ENCODE measurements at regions not wholly inside any gene's neighbourhood (a gene's known extent, or its start where the extent isn't known, plus 50 kb on each side); places are given as distances from the start of the nearest gene placed in this dataset.

DNA sequence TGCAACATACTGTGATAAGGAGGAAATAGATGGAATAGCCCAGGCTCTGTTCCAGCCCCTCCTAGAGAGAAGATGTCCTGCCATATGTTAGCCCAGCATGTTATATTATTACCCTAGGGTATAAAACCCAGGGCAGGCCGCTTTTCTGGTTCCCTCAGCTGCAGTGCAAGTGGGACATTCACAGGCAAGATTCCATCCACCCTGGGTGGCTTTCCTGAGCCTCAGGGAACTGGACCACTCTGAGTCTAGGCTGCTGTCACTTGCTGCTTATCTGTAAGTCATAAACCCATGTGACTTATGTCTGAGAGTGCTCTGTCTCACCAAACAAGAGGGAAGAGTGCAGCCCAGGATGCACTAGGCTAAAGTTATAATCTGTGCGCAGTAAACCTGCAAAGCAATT is 413.2 kb downstream of the MZT1 start:
- no peaks in the 10 kb centered on the region for H3K9me3 Mint-ChIP-seq
- TF ChIP-seq, protein P1, sequence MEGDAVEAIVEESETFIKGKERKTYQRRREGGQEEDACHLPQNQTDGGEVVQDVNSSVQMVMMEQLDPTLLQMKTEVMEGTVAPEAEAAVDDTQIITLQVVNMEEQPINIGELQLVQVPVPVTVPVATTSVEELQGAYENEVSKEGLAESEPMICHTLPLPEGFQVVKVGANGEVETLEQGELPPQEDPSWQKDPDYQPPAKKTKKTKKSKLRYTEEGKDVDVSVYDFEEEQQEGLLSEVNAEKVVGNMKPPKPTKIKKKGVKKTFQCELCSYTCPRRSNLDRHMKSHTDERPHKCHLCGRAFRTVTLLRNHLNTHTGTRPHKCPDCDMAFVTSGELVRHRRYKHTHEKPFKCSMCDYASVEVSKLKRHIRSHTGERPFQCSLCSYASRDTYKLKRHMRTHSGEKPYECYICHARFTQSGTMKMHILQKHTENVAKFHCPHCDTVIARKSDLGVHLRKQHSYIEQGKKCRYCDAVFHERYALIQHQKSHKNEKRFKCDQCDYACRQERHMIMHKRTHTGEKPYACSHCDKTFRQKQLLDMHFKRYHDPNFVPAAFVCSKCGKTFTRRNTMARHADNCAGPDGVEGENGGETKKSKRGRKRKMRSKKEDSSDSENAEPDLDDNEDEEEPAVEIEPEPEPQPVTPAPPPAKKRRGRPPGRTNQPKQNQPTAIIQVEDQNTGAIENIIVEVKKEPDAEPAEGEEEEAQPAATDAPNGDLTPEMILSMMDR (conservative IDR thresholded peaks at IDR 0.05) = no peak
- no peak for DNase-seq (ENCODE audit: low read depth, low spot score)
- no peaks in the 10 kb centered on the region for H3K27me3 Mint-ChIP-seq (ENCODE audit: low read depth)
- H3K4me3 Mint-ChIP-seq = no peak overlapping the region
- H3K36me3 Mint-ChIP-seq (ENCODE audit: low read depth) = no peaks in the 10 kb centered on the region
- H3K4me1 Mint-ChIP-seq = no peaks in the 10 kb centered on the region
- H3K27ac Mint-ChIP-seq (ENCODE audit: unreplicated experiment) = no peak overlapping the region

DNA sequence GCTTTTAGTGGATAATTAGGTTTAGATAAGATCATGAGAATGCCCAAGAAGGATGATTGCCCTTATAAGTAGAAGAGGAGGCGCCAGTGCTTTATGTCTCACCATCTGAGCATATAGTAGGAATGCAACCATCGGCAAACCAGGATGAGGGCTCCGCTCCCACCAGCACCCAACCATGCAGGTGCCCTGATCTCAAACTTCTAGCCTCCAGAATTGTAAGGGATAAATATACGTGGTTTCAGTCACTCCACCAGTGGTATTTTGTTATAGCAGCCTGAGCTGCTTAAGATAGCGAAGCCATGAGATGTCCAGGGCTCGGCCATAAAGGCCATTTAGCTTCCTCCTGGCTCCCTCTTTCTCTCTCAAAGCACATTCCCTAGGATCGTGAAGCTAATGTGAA is 413.9 kb downstream of the MZT1 start:
- Mint-ChIP-seq H3K27ac (ENCODE audit: unreplicated experiment) (no peak overlapping the region), H3K4me1 (no peaks in the 10 kb centered on the region)

DNA sequence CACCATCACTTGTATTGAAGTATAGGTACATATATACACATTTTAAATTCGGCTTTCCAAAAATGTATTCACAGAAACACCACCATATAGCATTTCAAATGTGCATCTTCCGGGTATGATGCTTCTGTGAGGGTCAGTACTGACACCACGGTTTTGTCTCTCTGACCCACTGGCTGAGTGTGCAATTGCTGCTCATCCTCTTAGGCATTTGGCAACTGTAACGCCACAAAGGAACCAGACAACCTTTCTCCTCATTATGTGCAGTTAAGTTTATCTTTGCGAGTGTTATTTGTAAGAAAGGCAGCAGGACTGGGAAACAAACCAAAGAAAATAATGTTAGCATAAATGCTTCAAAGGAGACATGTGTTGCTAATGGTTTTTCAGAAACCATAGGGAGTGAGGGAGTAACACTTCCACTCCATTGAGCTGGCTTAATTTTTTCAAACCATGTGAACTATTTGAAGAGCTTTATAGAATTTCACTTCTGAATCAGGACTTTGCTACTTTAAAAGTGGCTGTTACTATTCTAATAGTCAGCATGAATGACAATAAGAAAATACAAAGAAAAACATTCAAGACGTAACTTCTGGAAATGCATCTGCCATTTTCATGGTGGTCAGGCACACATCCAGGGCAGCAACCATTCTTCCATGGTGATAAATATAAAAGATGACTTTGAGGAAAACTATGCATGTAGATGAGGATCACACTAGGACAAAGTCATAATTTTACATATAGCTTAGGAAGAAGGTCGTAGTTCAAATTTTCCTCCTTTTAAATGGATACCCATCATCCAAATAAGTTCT is 423.3 kb downstream of the MZT1 start:
- Mint-ChIP-seq H3K4me3 (no peak overlapping the region), H3K27me3 (ENCODE audit: low read depth) (no peaks in the 10 kb centered on the region), H3K27ac (ENCODE audit: unreplicated experiment) (no peak overlapping the region), H3K9me3 (no peaks in the 10 kb centered on the region), H3K4me1 (no peaks in the 10 kb centered on the region), H3K36me3 (ENCODE audit: low read depth) (no peaks in the 10 kb centered on the region)
- DNase-seq (ENCODE audit: low read depth, low spot score) = no peak
- TF ChIP-seq, protein P1 (conservative IDR thresholded peaks at IDR 0.05) = no peak

More for the DNA sequence above, 413.9 kb downstream of the MZT1 start:
- TF ChIP-seq, protein P1 (conservative IDR thresholded peaks at IDR 0.05) = no peak
- H3K9me3 Mint-ChIP-seq = no peaks in the 10 kb centered on the region
- DNase-seq (ENCODE audit: low read depth, low spot score) = no peak
- no peaks in the 10 kb centered on the region for H3K36me3 Mint-ChIP-seq (ENCODE audit: low read depth)
- H3K27me3 Mint-ChIP-seq (ENCODE audit: low read depth) = no peaks in the 10 kb centered on the region
- H3K4me3 Mint-ChIP-seq = no peak overlapping the region

DNA sequence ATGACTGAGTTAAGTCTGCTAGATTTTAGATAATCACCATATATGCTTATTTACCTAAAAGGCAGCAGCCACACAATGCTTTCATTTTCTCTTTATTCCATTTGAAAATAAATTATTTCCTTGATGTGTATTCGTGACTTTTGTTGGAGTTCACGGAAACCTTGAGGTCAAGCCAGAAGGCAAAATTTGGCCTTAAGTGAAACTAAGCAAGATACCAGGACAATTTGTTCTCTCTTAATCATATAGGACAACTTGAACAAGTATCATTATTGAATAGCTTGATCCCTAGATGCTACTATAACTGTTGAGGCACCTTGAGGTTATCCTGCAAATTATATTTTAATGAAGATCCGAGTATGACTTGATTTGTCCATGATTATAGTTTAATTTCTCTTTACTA is 429.2 kb upstream of the DACH1 start:
- H3K36me3 Mint-ChIP-seq (ENCODE audit: low read depth) = no peaks in the 10 kb centered on the region
- H3K4me1 Mint-ChIP-seq = peaks cover 5% of the 10 kb centered on the region
- H3K4me3 Mint-ChIP-seq = no peak overlapping the region
- DNase-seq (ENCODE audit: low read depth, low spot score) = no peak
- no peaks in the 10 kb centered on the region for H3K27me3 Mint-ChIP-seq (ENCODE audit: low read depth)
- H3K27ac Mint-ChIP-seq (ENCODE audit: unreplicated experiment) = no peak overlapping the region
- no peaks in the 10 kb centered on the region for H3K9me3 Mint-ChIP-seq
- TF ChIP-seq, protein P1 (conservative IDR thresholded peaks at IDR 0.05) = no peak

DNA sequence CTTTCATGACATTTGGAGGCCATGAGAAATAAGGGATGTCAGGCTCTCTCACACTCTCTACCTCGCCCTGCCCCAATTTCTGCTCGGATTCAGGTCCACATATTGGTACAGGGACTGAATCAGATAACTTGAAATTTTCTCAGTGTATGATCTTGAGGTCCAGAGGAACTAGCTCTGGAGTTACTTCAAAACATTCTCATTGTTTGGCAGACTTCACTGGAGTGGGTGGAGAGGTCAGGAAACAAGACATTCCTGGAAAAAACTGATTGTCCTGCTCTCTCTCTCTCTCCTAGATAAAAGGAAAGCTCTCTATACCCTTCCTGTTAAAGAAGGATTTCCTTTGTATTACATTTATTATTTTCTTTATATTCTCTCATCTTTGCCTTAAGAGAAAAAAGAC is 428.1 kb upstream of the DACH1 start:
- TF ChIP-seq, protein P1 (conservative IDR thresholded peaks at IDR 0.05) = no peak
- H3K27me3 Mint-ChIP-seq (ENCODE audit: low read depth) = no peaks in the 10 kb centered on the region
- no peak overlapping the region for H3K27ac Mint-ChIP-seq (ENCODE audit: unreplicated experiment)
- H3K4me1 Mint-ChIP-seq = peaks cover 5% of the 10 kb centered on the region
- H3K9me3 Mint-ChIP-seq = no peaks in the 10 kb centered on the region
- DNase-seq (ENCODE audit: low read depth, low spot score) = no peak
- no peak overlapping the region for H3K4me3 Mint-ChIP-seq
- H3K36me3 Mint-ChIP-seq (ENCODE audit: low read depth) = no peaks in the 10 kb centered on the region
